Caco-2 (cell line): ENCODE measurements at regions not wholly inside any gene's neighbourhood (a gene's known extent, or its start where the extent isn't known, plus 50 kb on each side); places are given as distances from the start of the nearest gene placed in this dataset.

Experiments used
- BruUV-seq: library from RNA; stranded (reverse); fragments of 400-500 nt; replicated peaks from 2 replicates; lab custom pipeline; 2021; lab: Mats Ljungman, UMichigan
- CTCF ChIA-PET: fragments of 300-600 bp; sonication (Branson Sonifier 250); formaldehyde crosslinking; loops from one replicate; lab custom pipeline; 2022; ENCODE audit warnings: antibody characterized with exemption; lab: Charles Lee
- POLR2A ChIA-PET: fragments of 300-600 bp; sonication (Branson Sonifier 250); formaldehyde crosslinking; loops from one replicate; lab custom pipeline; 2022; ENCODE audit warnings: antibody characterized with exemption; lab: Charles Lee
- DNase-seq, 2 experiments: peaks; one replicate each; pipeline versions ENCODE4 v3.0.0 to v3.0.0-alpha.2; 2020 to 2022
- H3K27me3 ChIP-seq: replicated peaks from 2 replicates; pipeline ENCODE4 v1.6.0; 2011; ENCODE audit warnings: low read length; ENCODE audit not compliant: control insufficient read depth, insufficient read depth
- H3K36me3 ChIP-seq: 2 replicates; pipeline ENCODE4 v1.5.1; 2011; ENCODE audit warnings: low read length; ENCODE audit not compliant: control insufficient read depth, insufficient read depth
- H3K4me1 ChIP-seq: fragments of 250-450 bp; sonication (Bioruptor Pico); 2 replicates; pipeline ENCODE4 v1.5.1; 2020; ENCODE audit warnings: mild to moderate bottlenecking
- H3K4me3 ChIP-seq: 2 replicates; pipeline ENCODE4 v1.5.1; 2011; ENCODE audit warnings: low read depth, mild to moderate bottlenecking, control low read depth, low read length
- H3K9me3 ChIP-seq: fragments of 250-450 bp; sonication (Bioruptor Pico); 2 replicates; pipeline ENCODE4 v1.5.1; 2020; ENCODE audit warnings: mild to moderate bottlenecking, moderate library complexity
- H3K27ac Mint-ChIP-seq: one replicate; pipeline ENCODE4 v1.8.0; 2022; ENCODE audit warnings: mixed read lengths; ENCODE audit not compliant: unreplicated experiment
- H3K27me3 Mint-ChIP-seq: one replicate; pipeline ENCODE4 v1.8.0; 2022; ENCODE audit warnings: mixed read lengths; ENCODE audit not compliant: insufficient read depth, unreplicated experiment
- H3K36me3 Mint-ChIP-seq: one replicate; pipeline ENCODE4 v1.8.0; 2022; ENCODE audit warnings: mild to moderate bottlenecking, mixed read lengths; ENCODE audit not compliant: insufficient read depth, unreplicated experiment
- H3K4me1 Mint-ChIP-seq: one replicate; pipeline ENCODE4 v1.8.0; 2022; ENCODE audit warnings: low read depth, mixed read lengths; ENCODE audit not compliant: unreplicated experiment
- H3K4me3 Mint-ChIP-seq: one replicate; pipeline ENCODE4 v1.8.0; 2022; ENCODE audit warnings: mild to moderate bottlenecking, moderate library complexity, mixed read lengths; ENCODE audit not compliant: unreplicated experiment
- H3K9me3 Mint-ChIP-seq: one replicate; pipeline ENCODE4 v1.8.0; 2022; ENCODE audit warnings: mixed read lengths; ENCODE audit not compliant: unreplicated experiment
- CTCF ChIP-seq, 2 experiments: fragments of 200-600 bp in 1 of 2; IDR thresholded peaks; 1 replicate in 1 of 2; 2 replicates in 1 of 2; pipeline versions ENCODE4 v1.5.1 to v1.8.0; 2011 to 2022; ENCODE audit warnings: antibody characterized with exemption in 1 of 2, control low read depth in 1 of 2, inconsistent platforms in 1 of 2, low read depth in 1 of 2, low read length in 1 of 2, mild to moderate bottlenecking in 1 of 2, moderate library complexity in 1 of 2; ENCODE audit not compliant: insufficient read depth in 1 of 2, severe bottlenecking in 1 of 2, unreplicated experiment in 1 of 2
- intact Hi-C: fragments of 100-400 bp; cut with micrococcal nuclease; formaldehyde crosslinking; loops from one replicate; pipeline ENCODE4 v1.10.0; 2022; ENCODE audit not compliant: unreplicated experiment

- BruUV-seq, result no TSS peak
- no peak overlapping the region for H3K4me3 Mint-ChIP-seq
- Histone ChIP-seq H3K36me3 (no peaks in the 10 kb centered on the region), H3K4me1 (no peaks in the 10 kb centered on the region), H3K4me3 (no peak overlapping the region), H3K9me3 (no peaks in the 10 kb centered on the region), H3K27me3 (no peaks in the 10 kb centered on the region)
- no peak overlapping the region for H3K27ac Mint-ChIP-seq
- TF ChIP-seq CTCF (IDR thresholded peaks at IDR 0.05; ENCODE audit: insufficient read depth in 1 of 2, low read depth in 1 of 2, low read length in 1 of 2, severe bottlenecking in 1 of 2, unreplicated experiment in 1 of 2), result no peak
- no peak for DNase-seq
- no peaks in the 10 kb centered on the region for H3K4me1 Mint-ChIP-seq
- CTCF ChIA-PET, result no interaction called here
- POLR2A ChIA-PET, result no interaction called here
- intact Hi-C loops, result no loop called here
- no peaks in the 10 kb centered on the region for H3K27me3 Mint-ChIP-seq
- H3K9me3 Mint-ChIP-seq, result peaks cover 11% of the 10 kb centered on the region
- H3K36me3 Mint-ChIP-seq, result no peaks in the 10 kb centered on the region
These were observed 188.5 kb upstream of the CARD18 start for GRCh38 chr11:105328061-105328460.

- H3K36me3 Mint-ChIP-seq, result no peaks in the 10 kb centered on the region
- H3K4me1 Mint-ChIP-seq, result no peaks in the 10 kb centered on the region
- H3K4me1 ChIP-seq, result no peaks in the 10 kb centered on the region
- H3K36me3 ChIP-seq, result no peaks in the 10 kb centered on the region
- POLR2A ChIA-PET, result no interaction called here
- H3K27me3 ChIP-seq, result no peaks in the 10 kb centered on the region
- CTCF ChIA-PET, result no interaction called here
- intact Hi-C loops, result no loop called here
- BruUV-seq, result no TSS peak
- DNase-seq, result no peak
- H3K4me3 Mint-ChIP-seq, result no peak overlapping the region
- H3K27ac Mint-ChIP-seq, result no peak overlapping the region
- no peak overlapping the region for H3K4me3 ChIP-seq
- no peaks in the 10 kb centered on the region for H3K9me3 Mint-ChIP-seq
- no peak for TF ChIP-seq CTCF (IDR thresholded peaks at IDR 0.05; ENCODE audit: insufficient read depth in 1 of 2, low read depth in 1 of 2, low read length in 1 of 2, severe bottlenecking in 1 of 2, unreplicated experiment in 1 of 2)
- no peaks in the 10 kb centered on the region for H3K9me3 ChIP-seq
- H3K27me3 Mint-ChIP-seq, result no peaks in the 10 kb centered on the region
These were observed 184.6 kb upstream of the CARD18 start for GRCh38 chr11:105324156-105324555.

- TF ChIP-seq CTCF (IDR thresholded peaks at IDR 0.05; ENCODE audit: insufficient read depth in 1 of 2, low read depth in 1 of 2, low read length in 1 of 2, severe bottlenecking in 1 of 2, unreplicated experiment in 1 of 2), result no peak
- no peaks in the 10 kb centered on the region for H3K9me3 Mint-ChIP-seq
- no peaks in the 10 kb centered on the region for H3K36me3 Mint-ChIP-seq
- no peak overlapping the region for H3K4me3 Mint-ChIP-seq
- Histone ChIP-seq H3K4me1 (no peaks in the 10 kb centered on the region), H3K9me3 (no peaks in the 10 kb centered on the region), H3K27me3 (no peaks in the 10 kb centered on the region), H3K4me3 (no peak overlapping the region), H3K36me3 (no peaks in the 10 kb centered on the region)
- POLR2A ChIA-PET, result no interaction called here
- H3K4me1 Mint-ChIP-seq, result no peaks in the 10 kb centered on the region
- no peak for DNase-seq
- H3K27me3 Mint-ChIP-seq, result no peaks in the 10 kb centered on the region
- no TSS peak for BruUV-seq
- CTCF ChIA-PET, result no interaction called here
- H3K27ac Mint-ChIP-seq, result no peak overlapping the region
- intact Hi-C loops, result no loop called here
These were observed 182.1 kb upstream of the CARD18 start for GRCh38 chr11:105321696-105322095.
